Fibroblast of mammary gland (primary cell): ENCODE measurements at regions not wholly inside any gene's neighbourhood (a gene's known extent, or its start where the extent isn't known, plus 50 kb on each side); places are given as distances from the start of the nearest gene placed in this dataset.

ENCODE experiments used
- DNase-seq: peaks from one replicate; pipeline ENCODE4 v3.0.0-alpha.2; 2010; ENCODE audit warnings: low read depth
- H3K4me3 ChIP-seq: 2 replicates; pipeline ENCODE4 v1.5.1; 2011; ENCODE audit warnings: low read depth, mild to moderate bottlenecking, low read length, moderate library complexity; ENCODE audit not compliant: control insufficient read depth
- TF ChIP-seq, protein P1 (sequence below): conservative IDR thresholded peaks from 2 replicates; pipeline ENCODE4 v1.5.1; 2011; ENCODE audit warnings: low read depth, low read length, inconsistent platforms; ENCODE audit not compliant: control insufficient read depth, insufficient read depth

DNA sequence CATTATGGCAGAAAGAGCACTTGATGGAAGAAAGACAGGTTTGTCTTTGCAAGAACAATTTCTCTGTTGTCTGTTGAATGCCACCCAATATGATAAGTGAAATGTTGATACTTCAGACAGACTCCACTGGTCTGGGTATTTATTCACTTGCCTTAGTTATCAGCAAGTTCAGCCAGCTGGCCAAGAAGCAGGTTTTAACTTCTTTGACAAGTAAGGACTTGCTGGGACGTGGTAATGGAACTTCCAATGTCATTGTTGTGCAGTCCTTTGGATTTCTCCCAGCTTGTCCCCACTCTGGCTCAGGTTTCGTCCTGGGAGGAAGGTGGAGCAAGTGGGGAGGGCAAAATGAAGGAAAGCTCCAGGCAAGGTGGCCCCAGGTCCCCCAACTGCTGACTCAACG, 497.4 kb downstream of the RPS24 start:
- DNase-seq = no peak
- TF ChIP-seq, protein P1, sequence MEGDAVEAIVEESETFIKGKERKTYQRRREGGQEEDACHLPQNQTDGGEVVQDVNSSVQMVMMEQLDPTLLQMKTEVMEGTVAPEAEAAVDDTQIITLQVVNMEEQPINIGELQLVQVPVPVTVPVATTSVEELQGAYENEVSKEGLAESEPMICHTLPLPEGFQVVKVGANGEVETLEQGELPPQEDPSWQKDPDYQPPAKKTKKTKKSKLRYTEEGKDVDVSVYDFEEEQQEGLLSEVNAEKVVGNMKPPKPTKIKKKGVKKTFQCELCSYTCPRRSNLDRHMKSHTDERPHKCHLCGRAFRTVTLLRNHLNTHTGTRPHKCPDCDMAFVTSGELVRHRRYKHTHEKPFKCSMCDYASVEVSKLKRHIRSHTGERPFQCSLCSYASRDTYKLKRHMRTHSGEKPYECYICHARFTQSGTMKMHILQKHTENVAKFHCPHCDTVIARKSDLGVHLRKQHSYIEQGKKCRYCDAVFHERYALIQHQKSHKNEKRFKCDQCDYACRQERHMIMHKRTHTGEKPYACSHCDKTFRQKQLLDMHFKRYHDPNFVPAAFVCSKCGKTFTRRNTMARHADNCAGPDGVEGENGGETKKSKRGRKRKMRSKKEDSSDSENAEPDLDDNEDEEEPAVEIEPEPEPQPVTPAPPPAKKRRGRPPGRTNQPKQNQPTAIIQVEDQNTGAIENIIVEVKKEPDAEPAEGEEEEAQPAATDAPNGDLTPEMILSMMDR = no peak
- H3K4me3 ChIP-seq = no peak overlapping the region

DNA sequence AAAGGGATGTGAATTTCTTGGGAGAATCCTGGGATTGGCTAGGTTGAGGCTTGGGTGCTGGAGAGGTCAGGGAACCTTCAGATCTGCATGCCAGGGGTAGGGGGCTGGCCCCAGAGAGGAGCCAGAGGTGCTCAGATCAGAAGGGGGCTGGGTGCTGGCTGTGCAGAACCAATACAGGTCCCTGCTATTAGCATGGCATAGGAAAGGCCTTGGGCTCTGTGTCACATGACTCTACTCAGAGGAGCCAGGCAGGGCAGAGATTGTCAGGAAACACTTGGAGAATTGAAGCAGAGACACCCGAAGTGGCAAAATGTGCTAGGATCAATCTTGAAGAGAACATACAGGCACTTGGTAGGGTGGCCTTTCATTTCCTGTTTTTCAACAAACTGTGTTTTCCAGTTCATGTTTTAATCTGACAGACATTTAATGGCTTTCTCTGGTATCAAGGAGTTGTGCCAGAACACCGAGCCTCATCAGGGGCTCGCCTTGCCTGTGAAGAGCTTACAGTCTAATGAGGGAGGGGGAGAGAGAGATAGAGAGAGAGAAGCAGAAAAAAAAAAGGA, 498.9 kb downstream of the RPS24 start:
- no peak overlapping the region for H3K4me3 ChIP-seq
- no peak for DNase-seq
- TF ChIP-seq, protein P1 = no peak

DNA sequence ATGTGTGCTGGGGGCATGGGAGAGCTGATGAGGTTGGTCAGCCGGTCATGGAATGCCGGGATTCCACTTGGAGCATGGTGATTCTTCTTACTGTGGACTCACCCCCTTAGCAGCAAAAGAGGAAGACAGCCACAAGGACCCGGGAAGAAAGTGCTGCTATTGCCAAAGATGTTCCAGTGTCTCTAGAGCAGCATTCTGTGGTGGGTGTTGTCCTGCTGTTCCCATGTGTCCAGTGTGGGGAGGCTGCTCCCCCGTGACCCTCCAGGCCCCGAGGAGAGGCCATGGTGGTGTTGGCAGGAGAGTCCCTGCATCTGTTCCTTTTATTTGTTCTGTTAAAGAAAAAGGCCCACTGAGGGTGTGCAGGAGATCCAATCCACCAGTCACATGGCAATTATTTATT, 499.4 kb downstream of the RPS24 start:
- no peak overlapping the region for H3K4me3 ChIP-seq
- DNase-seq = no peak
- TF ChIP-seq, protein P1 = no peak

DNA sequence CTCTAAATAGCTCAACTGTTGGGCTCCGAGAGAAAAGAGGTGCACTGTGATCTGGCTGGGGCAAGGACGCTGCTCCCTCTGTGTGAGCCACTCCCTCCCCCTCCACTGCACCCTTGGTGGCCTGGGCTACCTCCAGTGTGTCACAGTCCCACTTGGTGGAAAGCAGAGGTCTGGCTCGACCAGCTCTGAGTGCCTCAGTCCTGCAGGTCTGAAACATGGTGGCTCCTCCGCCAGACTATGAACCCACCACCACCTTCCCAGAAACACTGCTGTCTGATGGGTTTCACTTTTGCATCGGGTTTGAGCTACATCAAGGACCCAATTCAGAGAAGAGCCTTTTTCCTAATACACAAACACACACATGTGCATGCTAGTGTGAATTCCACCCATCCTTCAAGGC, 500.1 kb downstream of the RPS24 start:
- DNase-seq = no peak
- H3K4me3 ChIP-seq = no peak overlapping the region
- TF ChIP-seq, protein P1 = no peak

DNA sequence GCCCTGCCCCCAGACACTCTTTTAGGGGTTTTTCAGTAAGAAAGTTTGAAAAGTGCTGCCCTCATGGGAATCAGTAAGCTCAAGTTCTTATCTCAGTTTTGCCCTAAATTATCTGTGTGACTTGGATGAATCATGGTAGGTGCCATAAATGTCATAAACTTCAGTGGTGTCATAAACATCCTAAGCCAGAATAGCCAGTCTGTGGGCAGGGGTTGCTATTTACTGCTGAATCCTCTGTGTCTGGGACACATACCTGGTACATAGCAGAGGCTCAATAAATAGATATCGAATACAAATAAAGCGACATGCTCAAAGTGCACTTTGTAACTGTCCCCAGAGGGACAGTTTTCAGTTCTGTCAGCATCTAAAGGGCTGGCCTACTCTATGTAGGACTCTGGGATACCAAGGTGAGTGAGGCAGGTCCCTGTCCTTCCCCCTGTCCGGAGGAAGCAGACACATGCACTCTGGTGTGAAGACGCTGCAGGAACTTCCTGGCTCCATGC, 502.1 kb downstream of the RPS24 start:
- no peak overlapping the region for H3K4me3 ChIP-seq
- no peak for DNase-seq
- TF ChIP-seq, protein P1 = no peak

DNA sequence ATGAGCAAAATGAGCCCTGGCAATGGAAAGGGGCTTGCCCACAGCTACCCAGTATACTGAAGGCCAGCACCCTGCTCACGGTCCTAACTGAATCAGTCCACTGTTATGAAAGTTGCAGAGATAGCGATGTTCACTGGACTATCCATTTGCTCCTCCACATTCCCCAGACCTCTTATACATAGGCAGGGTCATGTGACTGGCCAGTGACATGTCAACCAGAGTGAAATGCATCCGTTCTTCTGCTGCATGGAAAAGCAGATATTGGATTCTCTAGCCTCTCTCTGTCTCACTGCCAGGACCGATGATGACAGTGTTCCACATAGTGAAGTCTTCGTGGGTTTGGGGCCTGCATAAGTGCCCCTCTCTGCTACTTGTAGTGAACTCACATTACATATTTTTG, 503.4 kb downstream of the RPS24 start:
- TF ChIP-seq, protein P1 = no peak
- no peak for DNase-seq
- no peak overlapping the region for H3K4me3 ChIP-seq
